ENCODE measurements at regions not wholly inside any gene's neighbourhood (a gene's known extent, or its start where the extent isn't known, plus 50 kb on each side); places are given as distances from the start of the nearest gene placed in this dataset.

DNA sequence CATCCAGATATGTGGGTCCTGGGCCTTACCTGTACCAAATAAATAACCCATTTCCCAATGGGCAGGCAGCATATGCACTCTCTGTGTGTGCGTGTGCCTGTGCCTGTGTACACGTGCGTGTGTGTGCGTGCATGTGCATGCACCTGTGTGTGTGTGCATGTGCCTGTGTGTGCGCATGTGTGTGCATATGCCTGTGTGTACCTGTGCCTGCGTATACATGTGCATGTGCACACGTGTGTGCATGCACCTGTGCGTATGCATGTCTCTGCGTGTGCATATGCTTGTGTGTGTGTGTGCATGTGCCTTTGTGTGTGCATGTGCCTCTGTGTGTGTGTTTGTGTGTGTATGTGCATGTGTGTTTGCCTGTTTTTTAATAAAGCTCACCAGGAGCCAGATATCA is 197.1 kb downstream of the PHETA1 start:
- H3K4me3 ChIP-seq (ENCODE audit: control extremely low read depth in 1 of 5, extremely low read depth in 1 of 5, insufficient read depth in 1 of 5, low read depth in 2 of 5, low read length in 4 of 5), result no peak overlapping the region
- peaks cover 0 to 11% (median 0%) of the 10 kb centered on the region in 4 experiments for H3K27me3 ChIP-seq (replicated peaks in 1 of 4; ENCODE audit: control extremely low read depth in 1 of 4, control insufficient read depth in 3 of 4, insufficient read depth in 4 of 4, low read length in 3 of 4)
- Mint-ChIP-seq H3K4me3 (no peak overlapping the region), H3K27me3 (peaks cover 22% of the 10 kb centered on the region), H3K27ac (no peak overlapping the region), H3K9me3 (ENCODE audit: insufficient read depth) (no peaks in the 10 kb centered on the region), H3K4me1 (peaks cover 14% of the 10 kb centered on the region)
- intact Hi-C loops (cut with micrococcal nuclease), result no loop called here
- no peaks in the 10 kb centered on the region for H4K20me1 ChIP-seq (ENCODE audit: control insufficient read depth, insufficient read depth, low read length, poor library complexity, severe bottlenecking)
- no peak overlapping the region for H3K27ac ChIP-seq (ENCODE audit: low read length in 2 of 2)
- no peaks in the 10 kb centered on the region for H3K36me3 ChIP-seq (replicated peaks in 1 of 2; ENCODE audit: control extremely low read depth in 1 of 2, control insufficient read depth in 1 of 2, extremely low read depth in 1 of 2, insufficient read depth in 2 of 2, low read length in 1 of 2)
- ChIA-PET POLR2A (no interaction called here), CTCF (no interaction called here)
- ATAC-seq (ENCODE audit: low read depth), result no peak
- no peak overlapping the region for H2AFZ ChIP-seq (ENCODE audit: insufficient read depth, low read depth, low read length, poor library complexity, severe bottlenecking)
- peaks cover 6 to 8% of the 10 kb centered on the region in 2 donors for H3K4me1 ChIP-seq (ENCODE audit: control insufficient read depth in 2 of 2, insufficient read depth in 2 of 2, low read length in 2 of 2)
- H3K9me3 ChIP-seq (ENCODE audit: control extremely low read depth in 1 of 3, control insufficient read depth in 2 of 3, insufficient read depth in 1 of 3, low read length in 2 of 3), result no peaks in the 10 kb centered on the region
- WGBS (ENCODE audit: insufficient coverage), result 93% methylated on average over 9 of the region's 9 CpGs
- TF ChIP-seq, protein P1, sequence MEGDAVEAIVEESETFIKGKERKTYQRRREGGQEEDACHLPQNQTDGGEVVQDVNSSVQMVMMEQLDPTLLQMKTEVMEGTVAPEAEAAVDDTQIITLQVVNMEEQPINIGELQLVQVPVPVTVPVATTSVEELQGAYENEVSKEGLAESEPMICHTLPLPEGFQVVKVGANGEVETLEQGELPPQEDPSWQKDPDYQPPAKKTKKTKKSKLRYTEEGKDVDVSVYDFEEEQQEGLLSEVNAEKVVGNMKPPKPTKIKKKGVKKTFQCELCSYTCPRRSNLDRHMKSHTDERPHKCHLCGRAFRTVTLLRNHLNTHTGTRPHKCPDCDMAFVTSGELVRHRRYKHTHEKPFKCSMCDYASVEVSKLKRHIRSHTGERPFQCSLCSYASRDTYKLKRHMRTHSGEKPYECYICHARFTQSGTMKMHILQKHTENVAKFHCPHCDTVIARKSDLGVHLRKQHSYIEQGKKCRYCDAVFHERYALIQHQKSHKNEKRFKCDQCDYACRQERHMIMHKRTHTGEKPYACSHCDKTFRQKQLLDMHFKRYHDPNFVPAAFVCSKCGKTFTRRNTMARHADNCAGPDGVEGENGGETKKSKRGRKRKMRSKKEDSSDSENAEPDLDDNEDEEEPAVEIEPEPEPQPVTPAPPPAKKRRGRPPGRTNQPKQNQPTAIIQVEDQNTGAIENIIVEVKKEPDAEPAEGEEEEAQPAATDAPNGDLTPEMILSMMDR (IDR thresholded peaks at IDR 0.05), result no peak
- no peak for TF ChIP-seq EZH2 (IDR thresholded peaks at IDR 0.05; ENCODE audit: borderline replicate concordance, insufficient read depth, low read depth, low read length, poor library complexity, severe bottlenecking)
- H3K79me2 ChIP-seq (ENCODE audit: control insufficient read depth, insufficient read depth, low read length), result no peaks in the 10 kb centered on the region
- H3K9ac ChIP-seq (ENCODE audit: low read length), result no peak overlapping the region
- no peak for DNase-seq
- no peak overlapping the region for H3K4me2 ChIP-seq (replicated peaks; ENCODE audit: low read depth, low read length, poor library complexity, severe bottlenecking)

DNA sequence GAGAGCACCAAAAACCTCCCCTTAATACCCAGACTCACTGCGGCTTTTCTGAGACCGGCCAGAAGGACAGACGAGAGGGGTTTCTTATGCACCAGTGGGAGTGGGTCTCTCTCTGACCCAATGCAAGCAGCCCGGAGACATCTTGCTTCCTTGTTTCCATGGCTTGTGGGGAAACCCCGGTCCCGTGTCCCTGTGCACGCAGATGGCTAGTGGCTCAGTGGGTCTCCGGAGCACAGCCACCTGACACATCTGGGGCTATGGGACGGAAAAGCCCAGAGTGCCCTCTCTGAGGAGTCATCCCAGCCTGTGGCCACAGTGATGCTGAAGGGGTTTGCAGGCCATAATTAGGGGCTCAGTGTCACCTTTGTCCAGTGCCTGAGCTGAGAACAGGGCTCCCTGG is 197.6 kb downstream of the PHETA1 start:
- TF ChIP-seq, protein P1 (IDR thresholded peaks at IDR 0.05), result no peak
- TF ChIP-seq EZH2 (IDR thresholded peaks at IDR 0.05; ENCODE audit: borderline replicate concordance, insufficient read depth, low read depth, low read length, poor library complexity, severe bottlenecking), result no peak
- DNase-seq (no peak), ATAC-seq (ENCODE audit: low read depth) (no peak)
- WGBS (ENCODE audit: insufficient coverage), result 98% methylated on average over 8 of the region's 9 CpGs
- H3K4me1 Mint-ChIP-seq, result peaks cover 14% of the 10 kb centered on the region
- Histone ChIP-seq H3K4me2 (replicated peaks; ENCODE audit: low read depth, low read length, poor library complexity, severe bottlenecking) (no peak overlapping the region), H3K27me3 (replicated peaks in 1 of 4; ENCODE audit: control extremely low read depth in 1 of 4, control insufficient read depth in 3 of 4, insufficient read depth in 4 of 4, low read length in 3 of 4) (peaks cover 0 to 6% (median 0%) of the 10 kb centered on the region in 4 experiments), H3K9me3 (ENCODE audit: control extremely low read depth in 1 of 3, control insufficient read depth in 2 of 3, insufficient read depth in 1 of 3, low read length in 2 of 3) (no peaks in the 10 kb centered on the region), H2AFZ (ENCODE audit: insufficient read depth, low read depth, low read length, poor library complexity, severe bottlenecking) (peak overlapping the region; percentile 6), H3K4me1 (ENCODE audit: control insufficient read depth in 2 of 2, insufficient read depth in 2 of 2, low read length in 2 of 2) (peaks cover 6 to 8% of the 10 kb centered on the region in 2 donors), H3K79me2 (ENCODE audit: control insufficient read depth, insufficient read depth, low read length) (no peaks in the 10 kb centered on the region), H3K36me3 (replicated peaks in 1 of 2; ENCODE audit: control extremely low read depth in 1 of 2, control insufficient read depth in 1 of 2, extremely low read depth in 1 of 2, insufficient read depth in 2 of 2, low read length in 1 of 2) (no peaks in the 10 kb centered on the region), H3K9ac (ENCODE audit: low read length) (no peak overlapping the region), H4K20me1 (ENCODE audit: control insufficient read depth, insufficient read depth, low read length, poor library complexity, severe bottlenecking) (no peaks in the 10 kb centered on the region), H3K4me3 (ENCODE audit: control extremely low read depth in 1 of 5, extremely low read depth in 1 of 5, insufficient read depth in 1 of 5, low read depth in 2 of 5, low read length in 4 of 5) (no peak overlapping the region), H3K27ac (ENCODE audit: low read length in 2 of 2) (no peak overlapping the region)
- CTCF ChIA-PET, result no interaction called here
- H3K4me3 Mint-ChIP-seq, result no peak overlapping the region
- POLR2A ChIA-PET, result no interaction called here
- no peaks in the 10 kb centered on the region for H3K9me3 Mint-ChIP-seq (ENCODE audit: insufficient read depth)
- H3K27ac Mint-ChIP-seq, result no peak overlapping the region
- H3K27me3 Mint-ChIP-seq, result peaks cover 19% of the 10 kb centered on the region
- intact Hi-C loops (cut with micrococcal nuclease), result no loop called here
